Colonic mucosa (tissue), 4 donors: ENCODE measurements at regions not wholly inside any gene's neighbourhood (a gene's known extent, or its start where the extent isn't known, plus 50 kb on each side); places are given as distances from the start of the nearest gene placed in this dataset.

ENCODE experiments used
- DNase-seq: peaks from one replicate; pipeline ENCODE4 v3.0.0-alpha.2; 2020
- H3K27ac ChIP-seq: fragments of 200-600 bp; one replicate; pipeline ENCODE4 v1.8.0; 2021
- H3K27me3 ChIP-seq: fragments of 200-600 bp; one replicate; pipeline ENCODE4 v1.8.0; 2021
- H3K36me3 ChIP-seq: fragments of 200-600 bp; one replicate; pipeline ENCODE4 v1.8.0; 2021
- H3K4me1 ChIP-seq: fragments of 200-600 bp; one replicate; pipeline ENCODE4 v1.8.0; 2021; ENCODE audit warnings: mild to moderate bottlenecking
- H3K4me3 ChIP-seq: fragments of 200-600 bp; one replicate; pipeline ENCODE4 v1.8.0; 2021
- H3K9ac ChIP-seq, 2 donors: one replicate each; pipeline ENCODE4 v1.7.0; 2013; ENCODE audit warnings: control low read depth in 2 of 2, low read depth in 2 of 2, low read length in 2 of 2
- H3K9me3 ChIP-seq: fragments of 200-600 bp; one replicate; pipeline ENCODE4 v1.8.0; 2021
- CTCF ChIP-seq: fragments of 200-600 bp; IDR thresholded peaks from one replicate; pipeline ENCODE4 v1.8.0; 2022; ENCODE audit warnings: antibody characterized with exemption, mild to moderate bottlenecking
- intact Hi-C: fragments of 100-400 bp; cut with DNase I; formaldehyde crosslinking; loops from one replicate; pipeline ENCODE4 v1.14.1; 2022
- donor health status: healthy.
- donor health status: DM: no; HTN: no; CAD: no.
- donor health status: DM: no; HTN: no; CAD: no.

- no peak overlapping the region for H3K4me3 ChIP-seq
- no peak for DNase-seq
- no peaks in the 10 kb centered on the region for H3K27me3 ChIP-seq
- no peaks in the 10 kb centered on the region for H3K9me3 ChIP-seq
- intact Hi-C loops: no loop called here
- no peaks in the 10 kb centered on the region for H3K36me3 ChIP-seq
- TF ChIP-seq CTCF: no peak
- no peak overlapping the region for H3K9ac ChIP-seq
- no peak overlapping the region for H3K27ac ChIP-seq
- no peaks in the 10 kb centered on the region for H3K4me1 ChIP-seq
These were observed 409.3 kb upstream of the TBX3 start for GRCh38 chr12:115093261-115093660.

- DNase-seq: no peak
- no peak for TF ChIP-seq CTCF
- no peak overlapping the region for H3K9ac ChIP-seq
- H3K36me3 ChIP-seq: no peaks in the 10 kb centered on the region
- no peaks in the 10 kb centered on the region for H3K4me1 ChIP-seq
- no peaks in the 10 kb centered on the region for H3K9me3 ChIP-seq
- no peak overlapping the region for H3K4me3 ChIP-seq
- no peak overlapping the region for H3K27ac ChIP-seq
- H3K27me3 ChIP-seq: no peaks in the 10 kb centered on the region
- intact Hi-C loops: no loop called here
These were observed 406.8 kb upstream of the TBX3 start for GRCh38 chr12:115090783-115091182.

GRCh38 chr12:115088995-115089841 is 405.2 kb upstream of the TBX3 start:
- Histone ChIP-seq H3K27me3 (no peaks in the 10 kb centered on the region), H3K9ac (no peak overlapping the region), H3K9me3 (no peaks in the 10 kb centered on the region), H3K27ac (no peak overlapping the region), H3K4me3 (no peak overlapping the region), H3K4me1 (no peaks in the 10 kb centered on the region), H3K36me3 (no peaks in the 10 kb centered on the region)
- intact Hi-C loops: no loop called here
- no peak for DNase-seq
- TF ChIP-seq CTCF: no peak

- Histone ChIP-seq H3K4me3 (no peak overlapping the region), H3K36me3 (no peaks in the 10 kb centered on the region), H3K9me3 (no peaks in the 10 kb centered on the region), H3K27me3 (no peaks in the 10 kb centered on the region), H3K27ac (no peak overlapping the region), H3K9ac (no peak overlapping the region), H3K4me1 (no peaks in the 10 kb centered on the region)
- intact Hi-C loops: no loop called here
- TF ChIP-seq CTCF: no peak
- DNase-seq: no peak
These were observed 404.5 kb upstream of the TBX3 start for GRCh38 chr12:115088328-115088994.

GRCh38 chr12:115085594-115085993 is 401.6 kb upstream of the TBX3 start:
- TF ChIP-seq CTCF: no peak
- H3K4me3 ChIP-seq: no peak overlapping the region
- H3K27ac ChIP-seq: no peak overlapping the region
- DNase-seq: no peak
- H3K4me1 ChIP-seq: no peaks in the 10 kb centered on the region
- no peak overlapping the region for H3K9ac ChIP-seq
- no peaks in the 10 kb centered on the region for H3K36me3 ChIP-seq
- no peaks in the 10 kb centered on the region for H3K9me3 ChIP-seq
- intact Hi-C loops: no loop called here
- H3K27me3 ChIP-seq: no peaks in the 10 kb centered on the region
